Spinal cord (tissue), 9 donors: ENCODE measurements at regions not wholly inside any gene's neighbourhood (a gene's known extent, or its start where the extent isn't known, plus 50 kb on each side); places are given as distances from the start of the nearest gene placed in this dataset.

Experiments
- DNase-seq, 6 donors: peaks; one replicate each; pipeline versions ENCODE4 v3.0.0 to v3.0.0-alpha.2; 2013 to 2015; ENCODE audit warnings: low spot score in 6 of 6, low read depth in 4 of 6
- H3K27ac ChIP-seq: one replicate; pipeline ENCODE4 v1.5.1; 2013; ENCODE audit warnings: low read depth, low read length, control low read depth
- H3K27me3 ChIP-seq: one replicate; pipeline ENCODE4 v1.6.1; 2013; ENCODE audit warnings: low read length; ENCODE audit not compliant: control insufficient read depth, insufficient read depth
- H3K36me3 ChIP-seq: one replicate; pipeline ENCODE4 v1.6.1; 2013; ENCODE audit warnings: low read length; ENCODE audit not compliant: control insufficient read depth, insufficient read depth
- H3K4me1 ChIP-seq: one replicate; pipeline ENCODE4 v1.6.1; 2013; ENCODE audit warnings: low read length; ENCODE audit not compliant: control insufficient read depth, insufficient read depth
- H3K4me3 ChIP-seq: one replicate; pipeline ENCODE4 v1.5.1; 2013; ENCODE audit warnings: low read depth, low read length, control low read depth
- H3K9me3 ChIP-seq: one replicate; pipeline ENCODE4 v1.6.1; 2013; ENCODE audit warnings: low read length; ENCODE audit not compliant: control insufficient read depth, insufficient read depth
- WGBS: methylation state at CpG from one replicate; pipeline ENCODE4 v1.1.5; 2013; ENCODE audit warnings: missing lambda C conversion rate; ENCODE audit not compliant: insufficient coverage; 5-methylcytosine and 5-hydroxymethylcytosine counted together
- donor health status: healthy.

DNA sequence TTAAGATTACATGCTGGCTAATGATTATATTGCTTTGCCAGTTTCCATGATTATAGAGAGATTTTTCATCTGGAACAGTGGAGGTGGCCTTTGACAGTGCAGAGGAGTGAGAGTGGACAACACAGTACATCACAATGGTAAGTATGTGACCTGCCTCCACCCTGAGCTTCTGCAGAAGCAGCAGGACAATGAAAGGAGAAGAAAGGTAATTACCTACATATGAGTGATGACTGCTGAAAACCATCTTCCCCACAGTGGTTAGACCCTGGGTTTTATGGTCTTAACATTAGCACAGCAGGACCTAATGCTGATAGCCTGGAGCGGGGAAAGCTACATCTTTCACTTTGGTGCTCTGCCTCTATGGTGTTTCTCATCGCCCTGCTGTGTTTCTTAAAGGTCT, 454.7 kb upstream of the DDI1 start:
- Histone ChIP-seq H3K9me3 (no peaks in the 10 kb centered on the region), H3K4me3 (no peak overlapping the region), H3K4me1 (no peaks in the 10 kb centered on the region), H3K27ac (no peak overlapping the region), H3K36me3 (no peaks in the 10 kb centered on the region), H3K27me3 (no peaks in the 10 kb centered on the region)
- DNase-seq, result no peak
- 26% methylated on average over 2 of the region's 2 CpGs for WGBS

GRCh38 chr11:103582351-103582909, 454.0 kb upstream of the DDI1 start:
- no peaks in the 10 kb centered on the region for H3K9me3 ChIP-seq
- no peaks in the 10 kb centered on the region for H3K27me3 ChIP-seq
- no peaks in the 10 kb centered on the region for H3K36me3 ChIP-seq
- H3K4me3 ChIP-seq, result no peak overlapping the region
- WGBS, result 67% methylated on average over 1 of the region's 4 CpGs
- DNase-seq, result no peak
- H3K27ac ChIP-seq, result no peak overlapping the region
- H3K4me1 ChIP-seq, result no peaks in the 10 kb centered on the region

DNA sequence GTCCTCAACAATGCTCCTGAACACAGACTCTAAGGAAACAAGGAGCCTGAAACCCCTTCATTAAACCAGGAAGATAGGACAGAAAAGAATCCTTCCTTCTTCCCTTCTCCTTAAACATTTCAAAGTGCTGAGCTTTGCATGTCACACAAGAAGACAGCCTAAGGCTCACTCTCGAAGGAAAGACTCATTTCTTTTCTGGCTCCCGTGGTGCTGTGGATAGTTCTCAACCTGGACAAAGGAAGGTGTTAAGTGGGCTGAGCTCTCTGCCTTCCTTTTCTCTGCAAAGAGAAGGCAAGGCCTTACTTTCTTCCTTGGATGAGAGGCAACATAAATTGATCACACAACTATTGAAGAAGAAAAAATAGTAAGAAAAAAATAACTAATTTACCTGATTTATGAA, 452.4 kb upstream of the DDI1 start:
- no peak for DNase-seq
- H3K9me3 ChIP-seq, result no peaks in the 10 kb centered on the region
- WGBS, result 22% methylated on average over 2 of the region's 2 CpGs
- no peaks in the 10 kb centered on the region for H3K36me3 ChIP-seq
- no peak overlapping the region for H3K4me3 ChIP-seq
- no peaks in the 10 kb centered on the region for H3K27me3 ChIP-seq
- no peaks in the 10 kb centered on the region for H3K4me1 ChIP-seq
- no peak overlapping the region for H3K27ac ChIP-seq

GRCh38 chr11:103584720-103585119, 451.7 kb upstream of the DDI1 start:
- H3K36me3 ChIP-seq, result no peaks in the 10 kb centered on the region
- no peaks in the 10 kb centered on the region for H3K9me3 ChIP-seq
- no peak for DNase-seq
- WGBS, result no CpG with 5 or more reads among the region's 1 CpG
- H3K4me3 ChIP-seq, result no peak overlapping the region
- H3K27ac ChIP-seq, result no peak overlapping the region
- no peaks in the 10 kb centered on the region for H3K27me3 ChIP-seq
- no peaks in the 10 kb centered on the region for H3K4me1 ChIP-seq

GRCh38 chr11:103585401-103585800, 451.0 kb upstream of the DDI1 start:
- Histone ChIP-seq H3K36me3 (no peaks in the 10 kb centered on the region), H3K27ac (no peak overlapping the region), H3K4me1 (no peaks in the 10 kb centered on the region), H3K9me3 (no peaks in the 10 kb centered on the region), H3K4me3 (no peak overlapping the region), H3K27me3 (no peaks in the 10 kb centered on the region)
- no peak for DNase-seq
- no CpG with 5 or more reads among the region's 2 CpGs for WGBS

GRCh38 chr11:103585911-103586310, 450.5 kb upstream of the DDI1 start:
- no peak overlapping the region for H3K27ac ChIP-seq
- DNase-seq, result no peak
- no peaks in the 10 kb centered on the region for H3K4me1 ChIP-seq
- H3K36me3 ChIP-seq, result no peaks in the 10 kb centered on the region
- H3K27me3 ChIP-seq, result no peaks in the 10 kb centered on the region
- no peaks in the 10 kb centered on the region for H3K9me3 ChIP-seq
- no CpG with 5 or more reads among the region's 5 CpGs for WGBS
- no peak overlapping the region for H3K4me3 ChIP-seq

DNA sequence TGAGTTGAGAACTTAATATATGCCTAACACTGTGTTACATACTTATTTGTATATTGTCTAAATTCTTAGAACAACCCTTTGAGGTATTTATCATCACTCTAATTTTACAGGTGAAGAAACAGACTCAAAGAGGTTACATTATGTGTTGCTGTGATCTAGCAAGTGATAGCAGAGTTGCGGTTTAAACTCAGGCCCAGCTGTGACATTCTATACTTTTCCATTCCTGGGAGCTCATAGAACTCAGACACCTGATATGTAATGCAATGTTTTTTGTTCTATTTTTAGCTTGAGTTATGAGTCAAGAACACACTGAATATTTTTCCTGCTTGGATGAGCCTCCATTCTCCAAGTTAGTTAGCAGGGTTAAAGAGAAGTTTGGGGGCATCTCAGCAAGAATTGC, 449.7 kb upstream of the DDI1 start:
- no peak overlapping the region for H3K27ac ChIP-seq
- H3K27me3 ChIP-seq, result no peaks in the 10 kb centered on the region
- no peaks in the 10 kb centered on the region for H3K4me1 ChIP-seq
- H3K36me3 ChIP-seq, result no peaks in the 10 kb centered on the region
- no peak for DNase-seq
- WGBS, result no CpG with 5 or more reads among the region's 1 CpG
- no peak overlapping the region for H3K4me3 ChIP-seq
- no peaks in the 10 kb centered on the region for H3K9me3 ChIP-seq

GRCh38 chr11:103587901-103588788, 448.3 kb upstream of the DDI1 start:
- DNase-seq, result peak in 1 of 6 donors; percentile 78
- H3K4me1 ChIP-seq, result no peaks in the 10 kb centered on the region

DNA sequence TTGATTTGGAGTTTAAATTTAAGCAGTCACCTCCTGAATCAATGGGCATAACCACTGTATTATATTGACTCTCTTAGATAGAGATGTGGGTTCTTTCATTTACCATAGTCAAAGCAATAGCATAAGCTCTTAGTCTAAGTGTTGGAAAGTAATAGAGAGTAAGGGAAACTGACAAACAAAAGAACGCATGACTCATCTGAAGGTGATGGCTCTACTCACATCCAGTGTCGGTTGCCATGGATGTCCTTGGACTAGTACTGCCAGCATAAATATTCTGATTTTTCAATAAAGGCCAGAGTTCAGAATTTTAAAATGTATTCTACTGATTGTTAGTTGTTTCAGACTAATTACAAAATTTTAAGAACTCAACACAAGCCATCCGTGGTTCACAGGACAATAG, 444.9 kb upstream of the DDI1 start:
- H3K27me3 ChIP-seq, result no peaks in the 10 kb centered on the region
- no peak overlapping the region for H3K4me3 ChIP-seq
- DNase-seq, result no peak
- H3K9me3 ChIP-seq, result no peaks in the 10 kb centered on the region
- H3K4me1 ChIP-seq, result no peaks in the 10 kb centered on the region
- no peak overlapping the region for H3K27ac ChIP-seq
- WGBS, result 100% methylated on average over 1 of the region's 3 CpGs
- H3K36me3 ChIP-seq, result no peaks in the 10 kb centered on the region

More at GRCh38 chr11:103587901-103588788, 448.3 kb upstream of the DDI1 start:
- Histone ChIP-seq H3K36me3 (no peaks in the 10 kb centered on the region), H3K27ac (no peak overlapping the region), H3K9me3 (no peaks in the 10 kb centered on the region), H3K27me3 (no peaks in the 10 kb centered on the region), H3K4me3 (no peak overlapping the region)
- 80% methylated on average over 2 of the region's 4 CpGs for WGBS

DNA sequence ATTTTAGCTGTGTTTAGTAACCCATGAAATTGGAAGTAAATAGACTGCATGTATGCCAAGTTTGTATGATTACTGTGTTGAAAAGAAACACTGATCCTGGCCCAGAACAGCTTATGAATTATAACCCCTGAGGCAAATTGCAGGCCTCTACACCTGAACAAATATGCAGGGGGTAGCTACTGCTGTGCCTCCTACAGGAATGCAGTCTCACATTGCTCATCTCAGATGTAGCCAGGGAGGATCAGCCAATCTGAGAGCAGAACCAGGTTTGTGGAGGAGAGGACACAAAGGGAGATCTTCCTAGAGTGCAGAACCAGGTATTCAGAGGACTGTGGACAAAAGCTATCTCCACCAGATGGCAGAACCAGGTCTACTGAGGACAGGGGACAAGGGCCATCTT, 442.2 kb upstream of the DDI1 start:
- no peak for DNase-seq
- Histone ChIP-seq H3K4me3 (no peak overlapping the region), H3K4me1 (no peaks in the 10 kb centered on the region), H3K27ac (no peak overlapping the region), H3K9me3 (no peaks in the 10 kb centered on the region), H3K27me3 (no peaks in the 10 kb centered on the region), H3K36me3 (no peaks in the 10 kb centered on the region)
